Ishikawa (cell line): ENCODE measurements at regions not wholly inside any gene's neighbourhood (a gene's known extent, or its start where the extent isn't known, plus 50 kb on each side); places are given as distances from the start of the nearest gene placed in this dataset.

ENCODE experiments used
- CEBPB ChIP-seq: IDR thresholded peaks from 2 replicates; pipeline ENCODE4 v1.6.1; 2012
- CREB1 ChIP-seq: IDR thresholded peaks from 2 replicates; pipeline ENCODE4 v1.6.1; 2012; ENCODE audit warnings: low read depth
- EGR1 ChIP-seq: IDR thresholded peaks from 2 replicates; pipeline ENCODE4 v1.6.1; 2012
- EP300 ChIP-seq: IDR thresholded peaks from 2 replicates; pipeline ENCODE4 v1.6.1; 2012; ENCODE audit warnings: borderline replicate concordance
- FOXM1 ChIP-seq: IDR thresholded peaks from 2 replicates; pipeline ENCODE4 v1.6.1; 2012; ENCODE audit warnings: low read depth, borderline replicate concordance
- MAX ChIP-seq: IDR thresholded peaks from 2 replicates; pipeline ENCODE4 v1.6.1; 2012
- NFIC ChIP-seq: IDR thresholded peaks from 2 replicates; pipeline ENCODE4 v1.6.1; 2012
- RAD21 ChIP-seq: IDR thresholded peaks from 2 replicates; pipeline ENCODE4 v1.6.1; 2012; ENCODE audit warnings: low read depth
- TAF1 ChIP-seq: IDR thresholded peaks from 2 replicates; pipeline ENCODE4 v1.6.1; 2012; ENCODE audit warnings: low read depth, mild to moderate bottlenecking
- TCF12 ChIP-seq: IDR thresholded peaks from 2 replicates; pipeline ENCODE4 v1.6.1; 2012; ENCODE audit warnings: low read depth
- TEAD4 ChIP-seq: IDR thresholded peaks from 2 replicates; pipeline ENCODE4 v1.6.1; 2012
- YY1 ChIP-seq: IDR thresholded peaks from 2 replicates; pipeline ENCODE4 v1.6.1; 2012; ENCODE audit warnings: low read depth
- ZBTB7A ChIP-seq: IDR thresholded peaks from 2 replicates; pipeline ENCODE4 v1.6.1; 2012; ENCODE audit warnings: low read depth
- TF ChIP-seq, protein P1 (sequence below): IDR thresholded peaks from 2 replicates; pipeline ENCODE4 v1.6.1; 2012
- TF ChIP-seq, protein P2 (sequence below): IDR thresholded peaks from 2 replicates; pipeline ENCODE4 v1.6.1; 2012; ENCODE audit warnings: low read depth, mild to moderate bottlenecking

- TF ChIP-seq ZBTB7A = no peak
Observed at GRCh38 chr2:121832412-121833357, 77.2 kb downstream of the TSN start.

- no peak for TF ChIP-seq EP300
- no peak for TF ChIP-seq NFIC
- TF ChIP-seq YY1 = no peak
- TF ChIP-seq CREB1 = no peak
- no peak for TF ChIP-seq TAF1
- no peak for TF ChIP-seq TEAD4
- TF ChIP-seq, protein P1, sequence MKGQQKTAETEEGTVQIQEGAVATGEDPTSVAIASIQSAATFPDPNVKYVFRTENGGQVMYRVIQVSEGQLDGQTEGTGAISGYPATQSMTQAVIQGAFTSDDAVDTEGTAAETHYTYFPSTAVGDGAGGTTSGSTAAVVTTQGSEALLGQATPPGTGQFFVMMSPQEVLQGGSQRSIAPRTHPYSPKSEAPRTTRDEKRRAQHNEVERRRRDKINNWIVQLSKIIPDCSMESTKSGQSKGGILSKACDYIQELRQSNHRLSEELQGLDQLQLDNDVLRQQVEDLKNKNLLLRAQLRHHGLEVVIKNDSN = no peak
- TF ChIP-seq CEBPB = no peak
- TF ChIP-seq TCF12 = no peak
- TF ChIP-seq RAD21 = no peak
- no peak for TF ChIP-seq FOXM1
- TF ChIP-seq, protein P2, sequence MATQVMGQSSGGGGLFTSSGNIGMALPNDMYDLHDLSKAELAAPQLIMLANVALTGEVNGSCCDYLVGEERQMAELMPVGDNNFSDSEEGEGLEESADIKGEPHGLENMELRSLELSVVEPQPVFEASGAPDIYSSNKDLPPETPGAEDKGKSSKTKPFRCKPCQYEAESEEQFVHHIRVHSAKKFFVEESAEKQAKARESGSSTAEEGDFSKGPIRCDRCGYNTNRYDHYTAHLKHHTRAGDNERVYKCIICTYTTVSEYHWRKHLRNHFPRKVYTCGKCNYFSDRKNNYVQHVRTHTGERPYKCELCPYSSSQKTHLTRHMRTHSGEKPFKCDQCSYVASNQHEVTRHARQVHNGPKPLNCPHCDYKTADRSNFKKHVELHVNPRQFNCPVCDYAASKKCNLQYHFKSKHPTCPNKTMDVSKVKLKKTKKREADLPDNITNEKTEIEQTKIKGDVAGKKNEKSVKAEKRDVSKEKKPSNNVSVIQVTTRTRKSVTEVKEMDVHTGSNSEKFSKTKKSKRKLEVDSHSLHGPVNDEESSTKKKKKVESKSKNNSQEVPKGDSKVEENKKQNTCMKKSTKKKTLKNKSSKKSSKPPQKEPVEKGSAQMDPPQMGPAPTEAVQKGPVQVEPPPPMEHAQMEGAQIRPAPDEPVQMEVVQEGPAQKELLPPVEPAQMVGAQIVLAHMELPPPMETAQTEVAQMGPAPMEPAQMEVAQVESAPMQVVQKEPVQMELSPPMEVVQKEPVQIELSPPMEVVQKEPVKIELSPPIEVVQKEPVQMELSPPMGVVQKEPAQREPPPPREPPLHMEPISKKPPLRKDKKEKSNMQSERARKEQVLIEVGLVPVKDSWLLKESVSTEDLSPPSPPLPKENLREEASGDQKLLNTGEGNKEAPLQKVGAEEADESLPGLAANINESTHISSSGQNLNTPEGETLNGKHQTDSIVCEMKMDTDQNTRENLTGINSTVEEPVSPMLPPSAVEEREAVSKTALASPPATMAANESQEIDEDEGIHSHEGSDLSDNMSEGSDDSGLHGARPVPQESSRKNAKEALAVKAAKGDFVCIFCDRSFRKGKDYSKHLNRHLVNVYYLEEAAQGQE = no peak
- TF ChIP-seq MAX = no peak
- TF ChIP-seq ZBTB7A = no peak
- no peak for TF ChIP-seq EGR1
Observed at GRCh38 chr2:121833358-121833723, 77.9 kb downstream of the TSN start.

- TF ChIP-seq RAD21 (no peak), YY1 (no peak), CREB1 (no peak), ZBTB7A (no peak), TCF12 (no peak), EGR1 (no peak), CEBPB (no peak), NFIC (no peak), TEAD4 (no peak), FOXM1 (no peak), TAF1 (no peak), EP300 (no peak), MAX (no peak)
- TF ChIP-seq, protein P2 = no peak
- TF ChIP-seq, protein P1 = no peak
Observed at GRCh38 chr2:121836611-121837010, 81.2 kb downstream of the TSN start.

DNA sequence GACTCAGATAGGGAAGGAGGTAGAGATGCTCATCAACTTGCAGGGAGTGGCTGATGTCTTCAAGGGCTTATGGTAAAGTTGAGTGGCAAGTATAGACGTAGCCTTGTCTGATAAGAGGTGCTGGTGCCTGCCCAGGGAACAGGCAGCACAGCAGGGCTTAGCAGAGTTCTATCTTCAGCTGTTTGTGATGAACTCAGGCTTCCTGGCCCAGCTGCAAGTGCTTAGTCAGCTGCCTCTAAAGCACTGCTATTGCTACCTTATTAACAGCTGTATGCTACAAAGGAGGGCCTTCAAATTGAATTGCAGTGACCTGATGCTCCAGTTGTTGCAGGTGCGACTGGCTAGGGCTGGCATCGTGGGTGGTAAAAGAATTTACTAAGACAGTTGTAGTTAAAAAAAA lies 82.1 kb downstream of the TSN start:
- no peak for TF ChIP-seq YY1
- TF ChIP-seq EGR1 = no peak
- TF ChIP-seq, protein P1 = no peak
- no peak for TF ChIP-seq MAX
- TF ChIP-seq NFIC = no peak
- TF ChIP-seq ZBTB7A = no peak
- TF ChIP-seq, protein P2 = no peak
- TF ChIP-seq TAF1 = no peak
- TF ChIP-seq CREB1 = no peak
- TF ChIP-seq FOXM1 = no peak
- no peak for TF ChIP-seq EP300
- no peak for TF ChIP-seq RAD21
- no peak for TF ChIP-seq TCF12
- TF ChIP-seq TEAD4 = no peak
- TF ChIP-seq CEBPB = no peak
